Left lung (tissue), 4 donors: ENCODE measurements at regions not wholly inside any gene's neighbourhood (a gene's known extent, or its start where the extent isn't known, plus 50 kb on each side); places are given as distances from the start of the nearest gene placed in this dataset.

Experiments used
- ATAC-seq: fragments of 200-7000 bp; cut with Tn5 transposase; one replicate; pipeline ENCODE4 v1.9.1; 2020; ENCODE audit warnings: moderate library complexity
- DNase-seq, 4 donors: peaks; one replicate each; pipeline ENCODE4 v3.0.0-alpha.2; 2013 to 2020
- H3K27ac ChIP-seq, 2 donors: fragments of 200-600 bp; sonication (generic) in 1 of 2; one replicate each; pipeline versions ENCODE4 v1.5.0 to v1.8.0; 2020 to 2021
- H3K27me3 ChIP-seq, 2 donors: fragments of 200-600 bp; sonication (generic) in 1 of 2; one replicate each; pipeline versions ENCODE4 v1.5.0 to v1.8.0; 2020 to 2021
- H3K36me3 ChIP-seq, 2 donors: fragments of 200-600 bp; sonication (generic) in 1 of 2; one replicate each; pipeline versions ENCODE4 v1.5.0 to v1.8.0; 2020 to 2021
- H3K4me1 ChIP-seq, 2 donors: fragments of 200-600 bp; one replicate each; pipeline ENCODE4 v1.8.0; 2021
- H3K4me3 ChIP-seq, 2 donors: fragments of 200-600 bp; sonication (generic) in 1 of 2; one replicate each; pipeline versions ENCODE4 v1.5.0 to v1.8.0; 2020 to 2021; ENCODE audit warnings: mild to moderate bottlenecking in 1 of 2
- H3K9me3 ChIP-seq, 2 donors: fragments of 200-600 bp; sonication (generic) in 1 of 2; one replicate each; pipeline versions ENCODE4 v1.5.0 to v1.8.0; 2020 to 2021
- intact Hi-C, 2 donors: fragments of 100-400 bp; cut with DNase I; formaldehyde crosslinking; loops; one replicate each; pipeline versions ENCODE4 v1.11.2 to v1.14.2; 2022
- TF ChIP-seq, protein P1 (sequence below), 2 donors: fragments of 200-600 bp; sonication (generic) in 1 of 2; IDR thresholded peaks; one replicate each; pipeline versions ENCODE4 v1.5.0 to v1.8.0; 2021; ENCODE audit warnings: antibody characterized with exemption in 2 of 2
- donor health status: DM: no; HTN: yes; CAD: no.
- donor health status: DM: no; HTN: no; CAD: no.

DNA sequence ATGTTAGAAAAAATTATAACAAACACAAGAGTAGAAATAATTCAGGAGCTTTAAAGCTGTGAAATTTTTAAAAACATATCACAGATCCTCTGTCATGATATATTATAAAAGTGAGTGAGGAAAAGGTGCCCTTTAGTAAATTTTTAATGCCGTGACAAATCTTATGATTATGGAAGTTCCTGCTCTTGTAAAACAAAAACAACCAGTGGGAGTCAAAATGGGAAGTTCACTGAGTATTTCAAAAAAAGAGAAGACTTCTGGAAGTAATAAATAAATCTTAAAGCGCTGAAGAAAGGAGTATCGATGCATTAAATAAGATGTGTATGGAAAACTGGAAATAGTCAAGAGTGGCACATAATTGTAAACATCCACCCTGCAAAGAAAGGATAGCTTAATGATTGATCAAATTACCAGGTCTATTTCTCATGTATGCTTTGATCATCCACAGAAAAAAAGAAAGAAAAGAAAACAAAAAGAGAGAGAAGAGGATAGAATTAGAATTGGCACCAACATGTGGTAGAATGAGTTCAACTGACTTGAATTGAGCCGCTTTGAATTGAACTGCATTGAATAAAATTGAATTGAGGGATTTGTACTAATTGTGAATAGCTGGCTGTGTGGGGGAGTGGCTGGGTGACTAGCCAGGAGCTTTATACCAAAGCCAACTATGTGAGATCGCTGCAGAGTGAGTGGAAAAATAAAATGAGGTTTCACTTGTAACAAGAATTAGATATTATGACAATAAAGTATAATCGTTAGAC is 647.6 kb upstream of the SPRY2 start:
- intact Hi-C loops = no loop called here
- ATAC-seq (no peak), DNase-seq (no peak)
- Histone ChIP-seq H3K36me3 (no peaks in the 10 kb centered on the region), H3K27me3 (no peaks in the 10 kb centered on the region), H3K4me3 (no peak overlapping the region), H3K27ac (no peak overlapping the region), H3K9me3 (peaks cover 0 to 17% of the 10 kb centered on the region in 2 donors), H3K4me1 (no peaks in the 10 kb centered on the region)
- TF ChIP-seq, protein P1, sequence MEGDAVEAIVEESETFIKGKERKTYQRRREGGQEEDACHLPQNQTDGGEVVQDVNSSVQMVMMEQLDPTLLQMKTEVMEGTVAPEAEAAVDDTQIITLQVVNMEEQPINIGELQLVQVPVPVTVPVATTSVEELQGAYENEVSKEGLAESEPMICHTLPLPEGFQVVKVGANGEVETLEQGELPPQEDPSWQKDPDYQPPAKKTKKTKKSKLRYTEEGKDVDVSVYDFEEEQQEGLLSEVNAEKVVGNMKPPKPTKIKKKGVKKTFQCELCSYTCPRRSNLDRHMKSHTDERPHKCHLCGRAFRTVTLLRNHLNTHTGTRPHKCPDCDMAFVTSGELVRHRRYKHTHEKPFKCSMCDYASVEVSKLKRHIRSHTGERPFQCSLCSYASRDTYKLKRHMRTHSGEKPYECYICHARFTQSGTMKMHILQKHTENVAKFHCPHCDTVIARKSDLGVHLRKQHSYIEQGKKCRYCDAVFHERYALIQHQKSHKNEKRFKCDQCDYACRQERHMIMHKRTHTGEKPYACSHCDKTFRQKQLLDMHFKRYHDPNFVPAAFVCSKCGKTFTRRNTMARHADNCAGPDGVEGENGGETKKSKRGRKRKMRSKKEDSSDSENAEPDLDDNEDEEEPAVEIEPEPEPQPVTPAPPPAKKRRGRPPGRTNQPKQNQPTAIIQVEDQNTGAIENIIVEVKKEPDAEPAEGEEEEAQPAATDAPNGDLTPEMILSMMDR (IDR thresholded peaks at IDR 0.05) = no peak

DNA sequence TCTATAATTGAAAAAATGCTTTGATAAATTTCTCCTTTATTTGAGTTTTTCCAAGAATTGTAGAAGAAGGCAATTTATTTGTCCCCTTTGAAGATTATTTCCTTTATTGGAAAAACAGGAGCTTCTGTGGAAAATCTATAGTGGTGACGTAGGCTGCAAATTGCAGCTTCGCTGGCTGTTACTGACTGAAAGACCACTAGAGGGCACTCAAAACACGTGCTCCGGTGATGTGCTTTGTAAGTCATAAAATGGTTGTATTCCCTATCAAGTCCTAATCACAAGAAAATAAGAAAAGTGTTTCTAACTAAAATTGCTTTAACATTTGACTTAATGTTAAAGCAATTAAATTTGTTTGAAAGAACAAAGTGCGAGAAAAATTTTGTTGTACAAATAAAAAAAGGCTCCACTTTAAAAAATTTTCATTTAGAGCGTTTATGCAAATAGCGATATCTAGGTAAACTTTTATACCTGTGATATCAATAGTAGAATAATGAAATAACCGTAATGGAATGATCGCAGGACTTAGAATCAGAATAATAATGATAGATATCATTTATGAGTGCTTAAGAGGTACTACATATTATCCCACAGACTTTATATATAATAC is 638.2 kb upstream of the SPRY2 start:
- TF ChIP-seq, protein P1 (IDR thresholded peaks at IDR 0.05) = peak; percentile 68 to 75
- intact Hi-C loops = no loop called here
- peak; percentile 84 for ATAC-seq

DNA sequence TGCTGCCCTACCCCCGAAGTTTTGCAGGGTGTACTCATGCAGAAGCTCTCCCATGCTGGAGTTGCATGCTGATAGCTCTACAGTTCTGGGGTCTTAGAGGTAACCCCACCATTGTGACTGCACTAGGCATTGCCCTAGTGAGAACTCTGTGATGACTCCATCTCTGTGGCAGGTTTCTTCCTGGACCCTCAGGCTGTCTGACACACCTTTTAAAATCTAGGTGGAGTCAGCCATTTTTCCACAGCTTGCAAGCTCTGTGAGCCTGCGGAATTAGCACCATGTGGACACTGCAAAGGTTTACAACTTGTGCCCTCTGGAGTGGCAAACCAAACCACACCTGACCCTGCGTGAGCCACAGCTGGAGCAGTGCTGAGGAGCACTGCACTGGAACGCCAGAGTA is 636.2 kb upstream of the SPRY2 start:
- Histone ChIP-seq H3K9me3 (no peaks in the 10 kb centered on the region), H3K4me1 (no peaks in the 10 kb centered on the region), H3K4me3 (no peak overlapping the region), H3K27me3 (no peaks in the 10 kb centered on the region), H3K36me3 (no peaks in the 10 kb centered on the region), H3K27ac (no peak overlapping the region)
- intact Hi-C loops = no loop called here
- ATAC-seq (no peak), DNase-seq (no peak)
- TF ChIP-seq, protein P1 (IDR thresholded peaks at IDR 0.05) = no peak

More for the DNA sequence above, 638.2 kb upstream of the SPRY2 start:
- no peak overlapping the region for H3K4me3 ChIP-seq
- H3K9me3 ChIP-seq = no peaks in the 10 kb centered on the region
- no peaks in the 10 kb centered on the region for H3K36me3 ChIP-seq
- peak in 3 of 4 donors; percentile 36 to 68 (median 42) for DNase-seq
- H3K4me1 ChIP-seq = no peaks in the 10 kb centered on the region
- H3K27me3 ChIP-seq = no peaks in the 10 kb centered on the region
- no peak overlapping the region for H3K27ac ChIP-seq

DNA sequence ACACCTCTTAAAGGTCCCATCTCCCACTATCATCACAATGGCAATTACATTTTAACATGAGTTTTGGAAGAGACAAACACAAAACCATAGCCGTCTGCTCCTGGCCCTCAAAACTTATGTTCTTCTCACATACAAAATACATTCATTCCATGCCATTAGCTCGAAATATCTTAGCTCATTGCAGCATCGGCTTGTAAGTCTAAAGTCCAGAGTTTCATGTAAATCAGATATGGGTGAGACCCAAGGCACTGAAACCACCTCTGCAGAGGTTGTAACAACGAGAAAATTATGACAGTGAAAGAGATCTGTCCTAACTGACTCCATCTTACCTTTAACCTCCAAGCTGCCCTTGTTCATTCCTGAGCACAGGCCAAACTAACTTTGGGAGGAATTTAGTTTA is 635.0 kb upstream of the SPRY2 start:
- Histone ChIP-seq H3K36me3 (no peaks in the 10 kb centered on the region), H3K4me1 (no peaks in the 10 kb centered on the region), H3K4me3 (no peak overlapping the region), H3K27ac (no peak overlapping the region), H3K27me3 (no peaks in the 10 kb centered on the region), H3K9me3 (no peaks in the 10 kb centered on the region)
- ATAC-seq (no peak), DNase-seq (no peak)
- TF ChIP-seq, protein P1 (IDR thresholded peaks at IDR 0.05) = no peak
- intact Hi-C loops = no loop called here

DNA sequence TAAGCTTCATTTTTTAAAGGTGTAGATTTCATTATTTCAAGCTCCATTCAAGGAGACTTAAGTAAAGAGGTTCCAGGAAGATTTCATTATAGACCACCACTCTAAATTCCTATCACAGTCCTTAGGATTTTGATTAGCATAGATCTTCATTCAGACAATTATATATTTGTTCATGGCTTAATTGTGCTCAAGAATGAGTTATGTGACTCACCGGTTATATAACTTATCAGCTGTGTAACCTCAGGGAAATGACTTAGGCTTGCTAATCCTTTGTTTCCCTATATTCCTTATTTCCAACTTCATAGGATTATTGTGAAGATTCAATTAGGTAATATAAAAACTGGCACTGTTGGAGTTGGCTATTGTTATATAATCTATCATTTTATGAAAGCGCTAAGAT is 632.8 kb upstream of the SPRY2 start:
- ATAC-seq (no peak), DNase-seq (no peak)
- Histone ChIP-seq H3K36me3 (no peaks in the 10 kb centered on the region), H3K4me1 (no peaks in the 10 kb centered on the region), H3K27ac (no peak overlapping the region), H3K9me3 (no peaks in the 10 kb centered on the region), H3K27me3 (no peaks in the 10 kb centered on the region), H3K4me3 (no peak overlapping the region)
- intact Hi-C loops = no loop called here
- TF ChIP-seq, protein P1 (IDR thresholded peaks at IDR 0.05) = no peak
